ENCODE measurements at regions not wholly inside any gene's neighbourhood (a gene's known extent, or its start where the extent isn't known, plus 50 kb on each side); places are given as distances from the start of the nearest gene placed in this dataset.

GRCh38 chr22:23522623-23523251, 57.4 kb downstream of the IGLL1 start:
- POLR2A ChIA-PET = no interaction called here
- Histone ChIP-seq H3K27me3 (ENCODE audit: control insufficient read depth, insufficient read depth, low read length) (no peaks in the 10 kb centered on the region), H3K36me3 (ENCODE audit: control insufficient read depth, insufficient read depth, low read length) (no peaks in the 10 kb centered on the region), H3K4me3 (ENCODE audit: low read depth, low read length) (no peak overlapping the region)
- CTCF ChIA-PET = interaction anchor here (0.7 to 1.3 kb wide), 3 partner anchors 9 to 17 kb away, joined by 3 to 5 read pairs (median 3); no protein-coding TSS in a partner anchor
- TF ChIP-seq CTCF (IDR thresholded peaks at IDR 0.05; ENCODE audit: insufficient read depth, low read depth, low read length) = no peak
- no peak for DNase-seq (ENCODE audit: low read depth)

- H3K36me3 ChIP-seq (ENCODE audit: control insufficient read depth, insufficient read depth, low read length) = no peaks in the 10 kb centered on the region
- no peaks in the 10 kb centered on the region for H3K27me3 ChIP-seq (ENCODE audit: control insufficient read depth, insufficient read depth, low read length)
- TF ChIP-seq CTCF (IDR thresholded peaks at IDR 0.05; ENCODE audit: insufficient read depth, low read depth, low read length) = no peak
- H3K4me3 ChIP-seq (ENCODE audit: low read depth, low read length) = peak overlapping the region; percentile 42
- POLR2A ChIA-PET = no interaction called here
- CTCF ChIA-PET = interaction anchor here (0.7 to 1.2 kb wide), 2 partner anchors 18 to 66 kb away, joined by 3 to 5 read pairs; no protein-coding TSS in a partner anchor
- peak; percentile 23 for DNase-seq (ENCODE audit: low read depth)
Observed at GRCh38 chr22:23521441-23522113, 58.5 kb downstream of the IGLL1 start.

GRCh38 chr22:23520863-23521440, 59.1 kb downstream of the IGLL1 start:
- POLR2A ChIA-PET = no interaction called here
- CTCF ChIA-PET = interaction anchor here (2.1 kb wide), 1 partner anchor 10 kb away, joined by 4 read pairs; no protein-coding TSS in a partner anchor
- no peak for DNase-seq (ENCODE audit: low read depth)
- H3K36me3 ChIP-seq (ENCODE audit: control insufficient read depth, insufficient read depth, low read length) = no peaks in the 10 kb centered on the region
- TF ChIP-seq CTCF (IDR thresholded peaks at IDR 0.05; ENCODE audit: insufficient read depth, low read depth, low read length) = no peak
- H3K27me3 ChIP-seq (ENCODE audit: control insufficient read depth, insufficient read depth, low read length) = no peaks in the 10 kb centered on the region
- H3K4me3 ChIP-seq (ENCODE audit: low read depth, low read length) = peak overlapping the region; percentile 42

GRCh38 chr22:23519442-23520157, 60.5 kb downstream of the IGLL1 start:
- Histone ChIP-seq H3K27me3 (ENCODE audit: control insufficient read depth, insufficient read depth, low read length) (no peaks in the 10 kb centered on the region), H3K4me3 (ENCODE audit: low read depth, low read length) (no peak overlapping the region), H3K36me3 (ENCODE audit: control insufficient read depth, insufficient read depth, low read length) (no peaks in the 10 kb centered on the region)
- ChIA-PET POLR2A (no interaction called here), CTCF (interaction anchor here (0.9 to 2.1 kb wide), 2 partner anchors 9 to 330 kb away, joined by 4 read pairs; no protein-coding TSS in a partner anchor)
- TF ChIP-seq CTCF (IDR thresholded peaks at IDR 0.05; ENCODE audit: insufficient read depth, low read depth, low read length) = no peak
- DNase-seq (ENCODE audit: low read depth) = no peak

Measured in BJ (cell line).